ENCODE measurements at regions not wholly inside any gene's neighbourhood (a gene's known extent, or its start where the extent isn't known, plus 50 kb on each side); places are given as distances from the start of the nearest gene placed in this dataset.

DNA sequence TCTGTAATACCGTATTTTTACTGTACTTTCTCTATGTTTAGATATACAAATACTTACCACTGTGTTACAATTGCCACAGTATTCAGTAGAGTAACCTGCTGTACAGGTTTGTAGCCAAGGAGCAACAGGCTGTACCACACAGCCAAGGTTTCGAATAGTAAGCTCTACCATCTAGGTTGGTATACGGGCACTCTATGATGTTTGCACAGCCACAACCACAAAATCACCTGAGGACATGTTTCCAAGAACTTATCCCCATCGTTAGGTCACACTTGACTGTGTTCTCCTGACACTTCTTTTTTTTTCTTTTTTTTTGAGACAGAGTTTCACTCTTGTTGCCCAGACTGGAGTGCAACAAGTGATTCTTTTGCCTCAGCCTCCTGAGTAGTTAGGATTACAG is 134.6 kb upstream of the TRIM24 start:
- TF ChIP-seq TAF1 (IDR thresholded peaks at IDR 0.05; ENCODE audit: borderline replicate concordance, insufficient read depth, low read length): no peak
- TF ChIP-seq POLR2AphosphoS5 (IDR thresholded peaks at IDR 0.05; ENCODE audit: low read depth, low read length): no peak
